BJ (cell line): ENCODE measurements at regions not wholly inside any gene's neighbourhood (a gene's known extent, or its start where the extent isn't known, plus 50 kb on each side); places are given as distances from the start of the nearest gene placed in this dataset.
"Not testable (repeated sequence)": the region's sequence is repeated elsewhere in the genome, so short reads cannot be mapped to it uniquely, and the experiment has no call there.

ENCODE experiments used
- CTCF ChIA-PET: fragments of 350-600 bp; formaldehyde crosslinking; extraction: SDS; loops from one replicate; lab custom pipeline; 2021; ENCODE audit warnings: antibody characterized with exemption, inconsistent platforms; lab: Yijun Ruan, JAX
- POLR2A ChIA-PET: fragments of 300-600 bp; sonication (Branson Sonifier 250); formaldehyde crosslinking; extraction: SDS; loops from one replicate; lab custom pipeline; 2021; ENCODE audit warnings: antibody characterized with exemption; lab: Charles Lee
- DNase-seq: peaks from one replicate; pipeline ENCODE4 v3.0.0-alpha.2; 2011; ENCODE audit warnings: low read depth
- H3K27me3 ChIP-seq: 2 replicates; pipeline ENCODE4 v1.6.0; 2011; ENCODE audit warnings: low read length; ENCODE audit not compliant: control insufficient read depth, insufficient read depth
- H3K36me3 ChIP-seq: 2 replicates; pipeline ENCODE4 v1.5.1; 2011; ENCODE audit warnings: low read length; ENCODE audit not compliant: control insufficient read depth, insufficient read depth
- H3K4me3 ChIP-seq: 2 replicates; pipeline ENCODE4 v1.5.1; 2011; ENCODE audit warnings: low read depth, mild to moderate bottlenecking, control low read depth, low read length
- TF ChIP-seq, protein P1 (sequence below): IDR thresholded peaks from 2 replicates; pipeline ENCODE4 v1.5.1; 2011; ENCODE audit warnings: low read depth, mild to moderate bottlenecking, control low read depth, inconsistent platforms, low read length, moderate library complexity; ENCODE audit not compliant: insufficient read depth

DNA sequence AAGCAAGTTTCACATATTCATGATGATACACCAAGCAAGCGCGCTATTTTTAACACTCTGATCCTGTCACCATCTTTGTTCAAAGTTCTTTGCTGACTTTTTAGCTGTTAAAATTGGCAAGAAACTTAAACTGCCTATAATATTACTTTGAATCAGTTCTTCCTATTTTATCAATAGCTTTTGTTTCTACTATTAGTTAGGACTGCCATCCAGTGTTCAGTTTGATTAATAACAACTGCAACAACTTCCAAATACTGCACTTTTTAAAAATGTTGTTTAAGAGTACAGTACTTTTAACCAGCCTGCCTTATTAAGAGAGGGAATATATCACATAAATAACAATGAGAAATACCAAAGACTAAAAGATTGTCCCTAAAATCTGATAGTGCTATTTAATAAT is 614.3 kb downstream of the FAM133A start:
- H3K4me3 ChIP-seq = no peak overlapping the region
- CTCF ChIA-PET = no interaction called here
- no peaks in the 10 kb centered on the region for H3K27me3 ChIP-seq
- POLR2A ChIA-PET = no interaction called here
- no peaks in the 10 kb centered on the region for H3K36me3 ChIP-seq
- TF ChIP-seq, protein P1, sequence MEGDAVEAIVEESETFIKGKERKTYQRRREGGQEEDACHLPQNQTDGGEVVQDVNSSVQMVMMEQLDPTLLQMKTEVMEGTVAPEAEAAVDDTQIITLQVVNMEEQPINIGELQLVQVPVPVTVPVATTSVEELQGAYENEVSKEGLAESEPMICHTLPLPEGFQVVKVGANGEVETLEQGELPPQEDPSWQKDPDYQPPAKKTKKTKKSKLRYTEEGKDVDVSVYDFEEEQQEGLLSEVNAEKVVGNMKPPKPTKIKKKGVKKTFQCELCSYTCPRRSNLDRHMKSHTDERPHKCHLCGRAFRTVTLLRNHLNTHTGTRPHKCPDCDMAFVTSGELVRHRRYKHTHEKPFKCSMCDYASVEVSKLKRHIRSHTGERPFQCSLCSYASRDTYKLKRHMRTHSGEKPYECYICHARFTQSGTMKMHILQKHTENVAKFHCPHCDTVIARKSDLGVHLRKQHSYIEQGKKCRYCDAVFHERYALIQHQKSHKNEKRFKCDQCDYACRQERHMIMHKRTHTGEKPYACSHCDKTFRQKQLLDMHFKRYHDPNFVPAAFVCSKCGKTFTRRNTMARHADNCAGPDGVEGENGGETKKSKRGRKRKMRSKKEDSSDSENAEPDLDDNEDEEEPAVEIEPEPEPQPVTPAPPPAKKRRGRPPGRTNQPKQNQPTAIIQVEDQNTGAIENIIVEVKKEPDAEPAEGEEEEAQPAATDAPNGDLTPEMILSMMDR = no peak
- no peak for DNase-seq

DNA sequence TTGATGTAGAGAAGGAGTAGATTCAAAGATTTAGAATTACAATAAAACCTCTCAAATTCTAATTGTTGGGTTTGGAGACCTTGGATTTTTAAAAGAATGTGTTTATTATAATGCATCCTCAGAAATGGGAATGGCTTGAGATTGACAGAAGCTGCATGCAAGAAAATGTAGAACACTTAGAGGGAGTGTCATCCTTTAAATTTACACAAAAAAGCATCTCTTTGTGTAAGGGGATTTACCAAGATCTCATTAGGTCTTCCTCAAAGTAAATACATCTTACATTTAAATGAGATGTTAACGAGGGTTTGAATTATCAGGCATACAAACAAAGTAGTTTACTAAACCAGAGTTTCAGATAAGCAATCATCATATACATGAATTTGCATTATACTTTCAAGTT is 615.0 kb downstream of the FAM133A start:
- ChIA-PET POLR2A (no interaction called here), CTCF (no interaction called here)
- H3K4me3 ChIP-seq = no peak overlapping the region
- H3K36me3 ChIP-seq = no peaks in the 10 kb centered on the region
- no peak for DNase-seq
- TF ChIP-seq, protein P1 = no peak
- no peaks in the 10 kb centered on the region for H3K27me3 ChIP-seq

DNA sequence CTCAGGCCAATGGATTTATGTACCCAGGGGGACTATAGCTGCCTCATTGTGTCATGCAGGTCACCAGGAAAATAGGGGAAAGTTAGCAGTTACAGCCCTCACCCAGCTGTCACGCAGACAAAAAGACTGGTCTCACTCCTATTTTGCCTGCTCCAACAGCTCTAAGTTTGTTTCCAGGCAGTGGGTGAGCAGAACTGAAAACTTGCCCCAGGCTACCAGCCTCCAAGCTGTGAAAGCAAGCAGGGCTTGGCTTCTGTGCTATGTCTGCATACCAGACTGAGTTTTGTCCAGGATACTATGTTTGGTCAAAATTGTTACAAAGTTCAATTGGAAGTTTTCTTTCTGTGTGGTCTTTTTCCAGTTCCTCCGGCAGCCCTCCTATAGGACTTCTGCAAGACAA is 628.4 kb downstream of the FAM133A start:
- ChIA-PET CTCF (no interaction called here), POLR2A (no interaction called here)
- Histone ChIP-seq H3K36me3 (no peaks in the 10 kb centered on the region), H3K27me3 (no peaks in the 10 kb centered on the region), H3K4me3 (no peak overlapping the region)
- TF ChIP-seq, protein P1 = no peak
- no peak for DNase-seq

DNA sequence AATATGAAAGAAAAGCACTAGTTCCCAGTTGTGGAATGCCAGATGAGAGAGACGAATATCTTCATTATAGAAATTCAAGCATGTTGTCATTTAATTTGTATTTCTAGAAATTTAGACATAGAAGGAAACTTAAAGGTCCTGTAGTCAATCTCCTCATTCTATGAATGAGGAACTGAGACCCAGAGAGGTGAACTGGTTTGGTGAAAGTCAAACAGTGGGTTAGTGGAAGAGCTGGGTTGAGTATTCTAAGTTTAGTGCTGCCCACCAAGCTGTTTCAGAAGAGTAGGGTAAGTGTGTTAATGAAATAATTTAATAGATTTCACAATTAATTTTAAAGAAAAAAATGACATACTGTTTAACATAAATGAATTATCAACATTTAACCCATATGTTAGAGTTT is 655.2 kb downstream of the FAM133A start:
- Histone ChIP-seq H3K27me3 (no peaks in the 10 kb centered on the region), H3K4me3 (no peak overlapping the region), H3K36me3 (no peaks in the 10 kb centered on the region)
- DNase-seq = no peak
- TF ChIP-seq, protein P1 = no peak
- CTCF ChIA-PET = no interaction called here
- POLR2A ChIA-PET = no interaction called here

DNA sequence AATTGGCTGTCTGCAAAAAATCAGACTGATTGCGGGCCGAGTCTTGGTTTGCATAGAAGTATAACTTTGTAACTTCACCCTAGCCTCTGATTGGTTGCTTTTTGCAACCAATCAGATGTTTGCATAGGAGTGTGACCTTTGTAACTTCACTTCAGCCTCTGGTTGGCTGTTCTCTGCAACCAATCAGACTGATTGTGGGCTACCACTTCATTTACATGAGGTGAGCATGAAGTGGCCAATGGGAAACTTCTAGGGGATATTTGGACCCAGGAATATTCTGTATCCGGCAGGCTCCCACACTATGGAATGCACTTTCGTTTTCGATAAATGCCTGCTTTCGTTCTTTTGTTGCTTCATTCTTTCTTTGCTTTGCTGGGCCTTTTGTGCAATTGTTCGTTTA is 667.7 kb downstream of the FAM133A start:
- DNase-seq, CTCF ChIA-PET, POLR2A ChIA-PET, H3K4me3 ChIP-seq, H3K27me3 ChIP-seq, H3K36me3 ChIP-seq: not testable (repeated sequence)

DNA sequence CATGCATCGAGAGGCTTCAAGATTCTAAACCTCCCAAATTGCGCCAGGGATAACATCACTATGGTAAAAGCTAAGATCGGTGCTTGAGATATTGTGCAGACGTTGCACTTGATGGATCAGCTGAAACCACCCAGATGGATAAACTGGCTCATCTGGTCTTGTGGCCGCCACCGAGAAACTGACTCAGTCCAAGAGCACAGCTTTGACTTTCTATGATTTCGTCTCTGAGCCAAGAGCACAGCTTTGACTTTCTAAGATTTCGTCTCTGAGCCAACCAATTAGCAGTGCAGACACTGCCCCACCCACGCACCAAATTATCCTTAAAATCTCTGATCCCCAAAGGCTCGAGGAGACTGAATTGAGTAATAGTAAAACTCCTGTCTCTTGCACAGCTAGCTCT is 687.2 kb downstream of the FAM133A start:
- ChIA-PET POLR2A (no interaction called here), CTCF (no interaction called here)
- no peak for DNase-seq
- H3K27me3 ChIP-seq = no peaks in the 10 kb centered on the region
- TF ChIP-seq, protein P1 = no peak
- no peaks in the 10 kb centered on the region for H3K36me3 ChIP-seq
- no peak overlapping the region for H3K4me3 ChIP-seq
